ENCODE measurements at regions not wholly inside any gene's neighbourhood (a gene's known extent, or its start where the extent isn't known, plus 50 kb on each side); places are given as distances from the start of the nearest gene placed in this dataset.

DNA sequence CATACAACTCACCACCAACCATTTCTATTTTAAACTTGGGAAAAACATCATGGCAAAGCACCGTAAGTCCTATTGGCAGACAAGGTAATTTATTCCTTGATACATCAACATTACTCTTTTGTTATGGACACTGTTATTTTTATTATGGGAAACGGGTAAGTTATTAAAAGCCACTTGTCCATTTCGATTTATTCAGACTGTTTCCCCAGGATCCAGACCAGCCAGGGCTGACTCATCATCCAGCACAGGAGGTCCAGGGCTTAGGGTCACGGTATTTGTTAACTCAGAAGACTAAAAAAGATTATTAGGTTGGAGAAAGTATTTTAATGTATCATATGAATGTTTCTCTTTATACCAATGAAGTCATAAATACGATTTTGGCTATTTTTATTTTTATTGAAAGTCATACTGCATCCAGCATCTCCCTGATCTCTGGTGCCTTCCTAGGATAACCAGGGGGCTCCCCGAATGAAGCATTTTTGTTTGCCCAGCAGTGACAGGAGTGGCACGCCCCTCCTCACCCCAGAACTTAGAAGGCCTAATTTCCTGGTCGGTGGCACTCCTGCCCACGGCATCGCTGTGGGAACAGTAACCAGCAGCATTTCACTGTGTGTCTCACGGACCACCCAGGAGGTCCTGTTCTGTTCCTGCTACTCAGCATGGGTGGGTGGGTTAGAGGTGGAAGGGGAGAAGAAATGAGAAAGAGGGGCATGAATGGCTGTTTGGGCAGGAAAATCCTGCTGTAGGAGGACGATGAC lies 446.1 kb downstream of the EIPR1 start:
- no peak overlapping the region for H3K9ac ChIP-seq (replicated peaks in 1 of 4; ENCODE audit: extremely low read depth in 1 of 4, low read depth in 3 of 4, low read length in 3 of 4)
- no peak overlapping the region for H3K4ac ChIP-seq (replicated peaks; ENCODE audit: insufficient read length, low read depth, low read length)
- no peak overlapping the region for H2BK120ac ChIP-seq (replicated peaks; ENCODE audit: low read depth, low read length)
- H2BK12ac ChIP-seq (ENCODE audit: low read depth, low read length) = no peak overlapping the region
- no peaks in the 10 kb centered on the region for H3K4me1 ChIP-seq (replicated peaks in 1 of 4; ENCODE audit: control insufficient read depth in 3 of 4, insufficient read depth in 4 of 4, low read length in 3 of 4)
- peaks cover 0 to 3% of the 10 kb centered on the region in 2 experiments; a peak in 1 of 4 replicates for H3K9me3 ChIP-seq (ENCODE audit: insufficient read depth in 2 of 2, low read depth in 1 of 2, low read length in 1 of 2)
- H4K8ac ChIP-seq (ENCODE audit: extremely low read depth, insufficient read depth, low read length) = no peak overlapping the region
- TF ChIP-seq SIRT6 (IDR thresholded peaks at IDR 0.05; ENCODE audit: low read length) (no peak), BACH1 (IDR thresholded peaks at IDR 0.05; ENCODE audit: low read length) (no peak), SIX5 (IDR thresholded peaks at IDR 0.05; ENCODE audit: low read depth, low read length) (no peak), TCF12 (IDR thresholded peaks at IDR 0.05; ENCODE audit: low read depth, low read length) (no peak), CHD1 (IDR thresholded peaks at IDR 0.05; ENCODE audit: low read depth, low read length) (no peak), RXRA (IDR thresholded peaks at IDR 0.05; ENCODE audit: insufficient read depth, low read depth, low read length) (no peak)
- no peak for DNase-seq (ENCODE audit: low read depth in 1 of 2, low spot score in 2 of 2)
- ChIA-PET POLR2A (ENCODE audit: partially characterized antibody) (no interaction called here), CTCF (ENCODE audit: partially characterized antibody) (no interaction called here)
- H4K91ac ChIP-seq (replicated peaks; ENCODE audit: insufficient read length, low read length) = no peak overlapping the region
- no peak for FAIRE-seq
- H2BK5ac ChIP-seq (ENCODE audit: low read depth, low read length) = no peak overlapping the region
- H2AFZ ChIP-seq (ENCODE audit: low read length) = no peak overlapping the region
- H3K27me3 ChIP-seq (replicated peaks in 1 of 4; ENCODE audit: control insufficient read depth in 3 of 4, extremely low read depth in 1 of 4, insufficient read depth in 3 of 4, low read length in 3 of 4) = no peaks in the 10 kb centered on the region; a peak in 1 of 7 replicates
- H3K18ac ChIP-seq (ENCODE audit: extremely low read depth, low read length) = no peak overlapping the region
- no peaks in the 10 kb centered on the region for H3K79me2 ChIP-seq (ENCODE audit: control insufficient read depth in 1 of 2, insufficient read depth in 2 of 2, low read length in 2 of 2)
- no peaks in the 10 kb centered on the region for H4K20me1 ChIP-seq (replicated peaks in 1 of 2; ENCODE audit: control insufficient read depth in 1 of 2, insufficient read depth in 2 of 2, low read length in 2 of 2)
- H3K36me3 ChIP-seq (ENCODE audit: control insufficient read depth in 2 of 4, insufficient read depth in 4 of 4, low read length in 3 of 4) = no peaks in the 10 kb centered on the region
- H2BK20ac ChIP-seq (ENCODE audit: low read length) = no peak overlapping the region
- H3K56ac ChIP-seq (replicated peaks; ENCODE audit: insufficient read length, low read depth, low read length) = no peak overlapping the region
- H3K23ac ChIP-seq (ENCODE audit: insufficient read length) = no peak overlapping the region
- H2BK15ac ChIP-seq (ENCODE audit: low read length) = no peak overlapping the region
- H3K14ac ChIP-seq (ENCODE audit: insufficient read length) = no peak overlapping the region
- no peak overlapping the region for H4K5ac ChIP-seq (ENCODE audit: insufficient read length, low read depth, low read length)
- no peak overlapping the region for H3K4me3 ChIP-seq (ENCODE audit: extremely low read depth in 1 of 4, insufficient read depth in 2 of 4, low read depth in 3 of 4, low read length in 4 of 4)
- H3K4me2 ChIP-seq (ENCODE audit: insufficient read depth in 1 of 2, low read depth in 2 of 2, low read length in 2 of 2) = no peak overlapping the region
- H2AK5ac ChIP-seq (ENCODE audit: low read depth, low read length) = no peak overlapping the region
- no peak overlapping the region for H3K27ac ChIP-seq (ENCODE audit: low read depth, low read length)
- 88% methylated on average over 11 of the region's 12 CpGs; no CpG with 5 or more reads in 1 of the 2 experiments for WGBS, 2 experiments (ENCODE audit: extremely low coverage in 1 of 2, insufficient coverage in 1 of 2, insufficient read length in 1 of 2, insufficient replicate concordance in 2 of 2, low coverage in 1 of 2, low lambda C conversion rate in 2 of 2, missing lambda C conversion rate in 1 of 2)
- H3K79me1 ChIP-seq (ENCODE audit: low read depth, low read length) = no peaks in the 10 kb centered on the region
- H3K23me2 ChIP-seq (ENCODE audit: low read depth, low read length) = no peaks in the 10 kb centered on the region

Measured in H1 (cell line).